ENCODE measurements at regions not wholly inside any gene's neighbourhood (a gene's known extent, or its start where the extent isn't known, plus 50 kb on each side); places are given as distances from the start of the nearest gene placed in this dataset.
"Not testable (repeated sequence)": the region's sequence is repeated elsewhere in the genome, so short reads cannot be mapped to it uniquely, and the experiment has no call there.

GRCh38 chr4:56132835-56133234, 184.1 kb downstream of the CEP135 start:
- no peak for TF ChIP-seq CTCF (IDR thresholded peaks at IDR 0.05; ENCODE audit: insufficient read depth, low read depth, low read length, missing control alignments)
- H3K4me3 ChIP-seq (ENCODE audit: low read length) = no peak overlapping the region
- DNase-seq (ENCODE audit: low read depth) = no peak

- not testable (repeated sequence) for DNase-seq (ENCODE audit: low read depth)
Observed at GRCh38 chr4:56132188-56132587, 183.4 kb downstream of the CEP135 start.

GRCh38 chr4:56130606-56131155, 181.9 kb downstream of the CEP135 start:
- H3K4me3 ChIP-seq (ENCODE audit: low read length) = no peak overlapping the region
- peak; percentile 16 for DNase-seq (ENCODE audit: low read depth)
- TF ChIP-seq CTCF (IDR thresholded peaks at IDR 0.05; ENCODE audit: insufficient read depth, low read depth, low read length, missing control alignments) = no peak

More at GRCh38 chr4:56132188-56132587, 183.4 kb downstream of the CEP135 start:
- H3K4me3 ChIP-seq (ENCODE audit: low read length) = not testable (repeated sequence)

- TF ChIP-seq CTCF (IDR thresholded peaks at IDR 0.05; ENCODE audit: insufficient read depth, low read depth, low read length, missing control alignments) = peak; percentile 53
- DNase-seq (ENCODE audit: low read depth) = peak; percentile 30
- no peak overlapping the region for H3K4me3 ChIP-seq (ENCODE audit: low read length)
Observed at GRCh38 chr4:56129431-56129861, 180.7 kb downstream of the CEP135 start.

- TF ChIP-seq CTCF (IDR thresholded peaks at IDR 0.05; ENCODE audit: insufficient read depth, low read depth, low read length, missing control alignments) = no peak
- DNase-seq (ENCODE audit: low read depth) = peak; percentile 49
- H3K4me3 ChIP-seq (ENCODE audit: low read length) = no peak overlapping the region
Observed at GRCh38 chr4:56128213-56128612, 179.5 kb downstream of the CEP135 start.

- no peak for TF ChIP-seq CTCF (IDR thresholded peaks at IDR 0.05; ENCODE audit: insufficient read depth, low read depth, low read length, missing control alignments)
Observed at GRCh38 chr4:56127716-56128115, 179.0 kb downstream of the CEP135 start.

GRCh38 chr4:56123547-56123946, 174.8 kb downstream of the CEP135 start:
- no peak for TF ChIP-seq CTCF (IDR thresholded peaks at IDR 0.05; ENCODE audit: insufficient read depth, low read depth, low read length, missing control alignments)
- DNase-seq (ENCODE audit: low read depth) = no peak
- no peak overlapping the region for H3K4me3 ChIP-seq (ENCODE audit: low read length)

More at GRCh38 chr4:56127716-56128115, 179.0 kb downstream of the CEP135 start:
- no peak overlapping the region for H3K4me3 ChIP-seq (ENCODE audit: low read length)
- no peak for DNase-seq (ENCODE audit: low read depth)

Measured in epithelial cell of esophagus (primary cell).